ENCODE measurements at regions not wholly inside any gene's neighbourhood (a gene's known extent, or its start where the extent isn't known, plus 50 kb on each side); places are given as distances from the start of the nearest gene placed in this dataset.
A peak's percentile ranks its signal among the peaks of the same experiment; 100 is the strongest.

DNA sequence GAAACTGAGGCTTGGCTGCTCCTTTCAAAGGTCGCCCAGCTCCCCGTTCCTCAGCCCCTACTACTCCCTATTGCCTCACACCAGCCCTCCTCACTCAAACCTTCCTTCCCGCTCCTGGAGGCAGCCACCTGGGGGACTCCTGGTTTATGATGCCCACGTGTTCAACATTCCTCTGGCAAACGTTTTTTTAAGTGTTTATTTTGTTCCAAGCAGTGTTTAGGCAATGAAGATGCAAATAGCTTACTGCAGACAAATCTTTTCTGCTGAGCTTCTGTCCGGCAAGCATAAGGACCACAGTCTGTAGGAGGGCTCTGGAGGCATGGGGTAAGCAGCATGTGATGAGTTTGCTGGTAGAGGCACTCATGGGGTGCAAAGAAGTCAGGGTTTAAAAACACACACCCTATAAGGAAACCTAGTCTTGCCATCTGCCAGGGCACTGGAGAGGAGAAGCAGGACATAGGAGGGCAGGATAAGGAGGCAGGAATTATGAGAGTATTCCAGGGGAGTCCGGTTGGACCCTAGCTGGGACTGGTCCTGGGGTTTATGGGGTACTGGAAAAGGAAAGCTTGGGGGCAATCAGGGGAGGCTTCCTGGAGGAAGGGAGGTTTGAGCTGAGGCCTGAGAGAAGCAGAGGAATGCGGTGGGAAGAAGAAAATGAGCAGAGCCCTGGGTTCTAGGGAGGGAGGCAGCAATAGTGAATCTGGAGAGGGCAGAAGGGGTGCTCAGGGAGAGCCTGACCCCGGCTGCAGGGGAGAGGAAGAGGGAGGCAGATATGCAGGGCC is 123.3 kb downstream of the NCOR2 start:
- H3K36me3 ChIP-seq, result peaks cover 53% of the 10 kb centered on the region
- H3K9me3 ChIP-seq, result no peaks in the 10 kb centered on the region
- H3K4me1 ChIP-seq, result peaks cover 33% of the 10 kb centered on the region
- no peaks in the 10 kb centered on the region for H3K27me3 ChIP-seq
- TF ChIP-seq EP300 (IDR thresholded peaks at IDR 0.05) (no peak), POLR2A (IDR thresholded peaks at IDR 0.05) (no peak), POLR2AphosphoS5 (IDR thresholded peaks at IDR 0.05) (no peak)
- TF ChIP-seq, protein P1, sequence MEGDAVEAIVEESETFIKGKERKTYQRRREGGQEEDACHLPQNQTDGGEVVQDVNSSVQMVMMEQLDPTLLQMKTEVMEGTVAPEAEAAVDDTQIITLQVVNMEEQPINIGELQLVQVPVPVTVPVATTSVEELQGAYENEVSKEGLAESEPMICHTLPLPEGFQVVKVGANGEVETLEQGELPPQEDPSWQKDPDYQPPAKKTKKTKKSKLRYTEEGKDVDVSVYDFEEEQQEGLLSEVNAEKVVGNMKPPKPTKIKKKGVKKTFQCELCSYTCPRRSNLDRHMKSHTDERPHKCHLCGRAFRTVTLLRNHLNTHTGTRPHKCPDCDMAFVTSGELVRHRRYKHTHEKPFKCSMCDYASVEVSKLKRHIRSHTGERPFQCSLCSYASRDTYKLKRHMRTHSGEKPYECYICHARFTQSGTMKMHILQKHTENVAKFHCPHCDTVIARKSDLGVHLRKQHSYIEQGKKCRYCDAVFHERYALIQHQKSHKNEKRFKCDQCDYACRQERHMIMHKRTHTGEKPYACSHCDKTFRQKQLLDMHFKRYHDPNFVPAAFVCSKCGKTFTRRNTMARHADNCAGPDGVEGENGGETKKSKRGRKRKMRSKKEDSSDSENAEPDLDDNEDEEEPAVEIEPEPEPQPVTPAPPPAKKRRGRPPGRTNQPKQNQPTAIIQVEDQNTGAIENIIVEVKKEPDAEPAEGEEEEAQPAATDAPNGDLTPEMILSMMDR (IDR thresholded peaks at IDR 0.05), result no peak
- WGBS, result 86% methylated on average over 9 of the region's 9 CpGs
- DNase-seq (ENCODE audit: low spot score in 2 of 2), result no peak
- H3K27ac ChIP-seq, result no peak overlapping the region
- H3K4me3 ChIP-seq, result no peak overlapping the region

DNA sequence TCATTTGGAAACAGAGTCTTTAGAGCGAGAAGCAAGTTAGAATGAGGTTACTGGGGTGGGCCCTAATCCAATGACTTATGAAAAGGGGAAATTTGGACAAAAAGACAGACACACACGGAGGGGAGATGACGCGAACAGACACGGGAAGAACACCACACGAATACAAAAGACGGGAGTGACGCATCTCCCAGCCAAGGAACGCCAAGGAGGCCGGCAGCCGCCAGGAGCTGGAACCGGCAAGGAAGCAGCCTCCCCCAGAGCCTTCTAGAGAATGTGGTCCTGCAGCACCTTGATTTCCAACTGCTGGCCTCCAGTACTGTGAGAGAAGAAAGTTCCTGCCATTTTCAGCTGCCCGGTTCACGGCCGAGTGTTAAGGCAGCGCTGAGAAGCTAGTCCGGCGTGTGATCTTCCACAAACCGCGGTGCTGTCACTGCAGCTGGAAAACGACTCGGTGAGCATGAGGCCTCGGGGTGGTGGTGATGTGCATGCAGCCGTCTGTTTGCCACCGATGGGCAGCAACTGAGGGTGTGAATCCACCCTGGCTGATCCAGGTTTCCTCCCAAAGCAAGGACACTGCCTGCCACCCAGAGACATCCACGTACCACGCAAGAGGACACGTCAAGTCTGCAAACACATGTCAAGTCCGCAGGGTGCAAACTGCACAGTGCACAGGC is 124.5 kb downstream of the NCOR2 start:
- Histone ChIP-seq H3K36me3 (peaks cover 45% of the 10 kb centered on the region), H3K27ac (peak overlapping the region; percentile 29), H3K27me3 (no peaks in the 10 kb centered on the region), H3K9me3 (no peaks in the 10 kb centered on the region), H3K4me3 (no peak overlapping the region), H3K4me1 (peaks cover 33% of the 10 kb centered on the region)
- 86% methylated on average over 29 of the region's 29 CpGs for WGBS
- no peak for TF ChIP-seq EP300 (IDR thresholded peaks at IDR 0.05)
- TF ChIP-seq POLR2A (IDR thresholded peaks at IDR 0.05), result no peak
- TF ChIP-seq, protein P1 (IDR thresholded peaks at IDR 0.05), result no peak
- TF ChIP-seq POLR2AphosphoS5 (IDR thresholded peaks at IDR 0.05), result no peak
- no peak for DNase-seq (ENCODE audit: low spot score in 2 of 2)

DNA sequence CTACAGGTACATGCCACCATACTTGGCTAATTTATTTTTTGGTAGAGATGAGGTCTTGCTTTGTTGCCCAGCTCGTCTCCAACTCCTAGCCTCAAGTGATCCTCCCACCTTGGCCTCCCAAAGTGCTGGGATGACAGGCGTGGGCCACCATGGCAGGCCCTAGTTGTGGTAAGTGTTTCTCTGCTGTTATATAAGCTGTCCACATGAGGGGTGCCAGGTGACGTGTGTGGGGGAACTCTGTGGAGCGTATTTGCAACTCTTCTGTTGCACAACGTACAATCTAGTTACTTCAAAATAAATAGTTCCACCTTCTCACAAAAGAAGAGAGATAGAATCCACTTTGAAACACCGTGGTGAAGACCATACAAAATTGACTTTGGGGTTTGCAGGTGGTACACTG is 125.1 kb downstream of the NCOR2 start:
- no peaks in the 10 kb centered on the region for H3K27me3 ChIP-seq
- H3K36me3 ChIP-seq, result peaks cover 47% of the 10 kb centered on the region
- no peak for DNase-seq (ENCODE audit: low spot score in 2 of 2)
- TF ChIP-seq POLR2AphosphoS5 (IDR thresholded peaks at IDR 0.05) (peak in 1 of 3 donors; percentile 8), POLR2A (IDR thresholded peaks at IDR 0.05) (no peak)
- WGBS, result 81% methylated on average over 6 of the region's 6 CpGs
- no peaks in the 10 kb centered on the region for H3K9me3 ChIP-seq
- H3K27ac ChIP-seq, result peak overlapping the region; percentile 29
- no peak overlapping the region for H3K4me3 ChIP-seq
- H3K4me1 ChIP-seq, result peaks cover 33% of the 10 kb centered on the region

DNA sequence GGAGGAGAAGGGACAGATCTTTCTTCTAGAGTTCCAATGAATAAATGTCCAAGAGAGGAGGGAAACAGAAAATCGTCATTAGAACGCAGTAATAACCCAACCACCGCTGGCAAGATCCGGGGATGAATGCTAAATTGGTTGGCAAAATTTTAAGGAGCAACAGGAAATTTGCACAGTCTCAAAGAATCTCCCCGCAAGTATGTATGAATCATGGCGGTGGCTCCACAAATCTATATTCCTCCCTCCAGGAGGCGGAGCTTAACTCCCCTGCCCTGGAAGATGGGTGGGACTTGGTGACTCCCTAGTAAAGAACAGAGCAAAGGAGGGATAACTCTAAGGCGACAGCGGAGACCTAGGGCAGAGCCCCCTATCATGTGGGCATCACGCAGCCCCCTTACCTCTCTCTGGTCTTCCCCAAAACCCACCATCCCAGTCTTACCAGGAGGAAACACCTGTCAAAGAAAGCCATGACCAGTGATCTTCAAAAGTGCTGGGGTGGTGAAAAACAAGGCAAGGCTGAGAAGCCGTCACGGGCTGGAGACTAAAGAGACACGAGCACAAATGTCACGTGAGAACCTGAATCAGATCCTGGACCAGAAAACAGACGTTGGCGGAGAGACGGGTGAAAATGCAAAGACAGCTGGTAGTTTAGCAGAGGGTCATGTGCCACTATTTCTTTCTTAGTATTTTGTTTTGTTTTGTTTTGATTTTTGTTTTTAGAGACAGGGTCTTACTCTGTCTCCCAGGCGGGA is 125.8 kb downstream of the NCOR2 start:
- DNase-seq (ENCODE audit: low spot score in 2 of 2), result no peak
- TF ChIP-seq POLR2AphosphoS5 (IDR thresholded peaks at IDR 0.05) (no peak), POLR2A (IDR thresholded peaks at IDR 0.05) (no peak)
- TF ChIP-seq, protein P1 (IDR thresholded peaks at IDR 0.05), result no peak
- H3K27me3 ChIP-seq, result no peaks in the 10 kb centered on the region
- H3K9me3 ChIP-seq, result no peaks in the 10 kb centered on the region
- 67% methylated on average over 18 of the region's 18 CpGs for WGBS
- H3K4me3 ChIP-seq, result no peak overlapping the region
- peaks cover 33% of the 10 kb centered on the region for H3K4me1 ChIP-seq
- peak overlapping the region; percentile 29 for H3K27ac ChIP-seq
- H3K36me3 ChIP-seq, result peaks cover 53% of the 10 kb centered on the region

DNA sequence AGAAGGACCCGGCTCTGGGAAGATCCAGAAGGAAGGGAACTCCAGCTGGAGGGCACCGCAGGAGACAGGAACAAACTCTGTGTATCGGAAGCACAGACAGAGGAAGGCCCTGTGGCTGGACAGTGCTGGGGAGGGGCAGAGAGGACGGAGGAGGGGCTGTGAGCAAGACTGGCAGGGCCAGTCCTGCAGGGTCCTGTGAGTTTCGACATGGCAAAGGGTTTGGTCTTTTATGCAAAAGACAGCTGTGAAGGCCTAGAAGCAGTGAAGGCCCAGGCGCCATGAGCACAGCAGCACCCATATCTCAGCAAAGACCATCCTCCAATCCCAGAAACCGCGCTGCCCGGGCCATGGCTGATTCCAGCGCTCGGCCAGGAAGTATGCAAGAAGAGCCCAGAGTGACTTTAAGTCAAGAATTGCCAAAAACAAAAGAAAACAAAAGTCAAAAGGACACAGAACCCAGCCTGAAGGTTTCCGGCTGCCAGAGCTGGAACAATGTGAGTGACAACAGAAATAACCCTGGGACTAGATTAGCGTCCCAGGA is 126.5 kb downstream of the NCOR2 start:
- no peak for DNase-seq (ENCODE audit: low spot score in 2 of 2)

More for the DNA sequence above, 126.5 kb downstream of the NCOR2 start:
- Histone ChIP-seq H3K36me3 (peaks cover 55% of the 10 kb centered on the region), H3K9me3 (no peaks in the 10 kb centered on the region), H3K4me3 (no peak overlapping the region), H3K4me1 (peaks cover 31% of the 10 kb centered on the region), H3K27ac (peak overlapping the region; percentile 29), H3K27me3 (no peaks in the 10 kb centered on the region)
- WGBS, result 70% methylated on average over 13 of the region's 13 CpGs
- no peak for TF ChIP-seq EP300 (IDR thresholded peaks at IDR 0.05)
- TF ChIP-seq, protein P1 (IDR thresholded peaks at IDR 0.05), result no peak
- TF ChIP-seq POLR2AphosphoS5 (IDR thresholded peaks at IDR 0.05), result no peak
- TF ChIP-seq POLR2A (IDR thresholded peaks at IDR 0.05), result no peak
